Medulla oblongata (tissue), 1 donor: ENCODE measurements at regions not wholly inside any gene's neighbourhood (a gene's known extent, or its start where the extent isn't known, plus 50 kb on each side); places are given as distances from the start of the nearest gene placed in this dataset.
A peak's percentile ranks its signal among the peaks of the same experiment; 100 is the strongest.
"Not testable (repeated sequence)": the region's sequence is repeated elsewhere in the genome, so short reads cannot be mapped to it uniquely, and the experiment has no call there.

Source experiments
- DNase-seq: peaks from one replicate; pipeline ENCODE4 v3.0.0-alpha.2; 2015; ENCODE audit errors: extremely low spot score

- no peak for DNase-seq
These were observed 1521.3 kb upstream of the AGA start for GRCh38 chr4:178963446-178964045.

GRCh38 chr4:178966644-178967043 lies 1524.4 kb upstream of the AGA start:
- DNase-seq, result no peak

GRCh38 chr4:178970433-178971140 lies 1528.3 kb upstream of the AGA start:
- no peak for DNase-seq

GRCh38 chr4:178976861-178977260 lies 1534.6 kb upstream of the AGA start:
- no peak for DNase-seq

- no peak for DNase-seq
These were observed 1551.1 kb upstream of the AGA start for GRCh38 chr4:178993306-178993705.

- no peak for DNase-seq
These were observed 1559.7 kb upstream of the AGA start for GRCh38 chr4:179001918-179002317.

GRCh38 chr4:179007755-179008154 lies 1565.5 kb upstream of the AGA start:
- DNase-seq, result no peak

GRCh38 chr4:179017581-179017980 lies 1575.3 kb upstream of the AGA start:
- no peak for DNase-seq

GRCh38 chr4:179027569-179027968 lies 1585.3 kb upstream of the AGA start:
- DNase-seq, result no peak

GRCh38 chr4:179028321-179028720 lies 1586.1 kb upstream of the AGA start:
- DNase-seq, result no peak

GRCh38 chr4:179029683-179030082 lies 1587.4 kb upstream of the AGA start:
- DNase-seq, result no peak

- no peak for DNase-seq
These were observed 1598.0 kb upstream of the AGA start for GRCh38 chr4:179040259-179040658.

- DNase-seq, result no peak
These were observed 1606.7 kb upstream of the AGA start for GRCh38 chr4:179048839-179049453.

GRCh38 chr4:179051206-179051605 lies 1609.0 kb upstream of the AGA start:
- DNase-seq, result no peak

GRCh38 chr4:179059396-179059795 lies 1617.2 kb upstream of the AGA start:
- DNase-seq, result no peak

GRCh38 chr4:179066254-179066653 lies 1624.0 kb upstream of the AGA start:
- DNase-seq, result not testable (repeated sequence)

GRCh38 chr4:179071131-179071530 lies 1628.9 kb upstream of the AGA start:
- no peak for DNase-seq

GRCh38 chr4:179076865-179077264 lies 1634.6 kb upstream of the AGA start:
- DNase-seq, result no peak

- DNase-seq, result peak; percentile 25
These were observed 1653.5 kb upstream of the AGA start for GRCh38 chr4:179095585-179096221.

GRCh38 chr4:179097741-179098140 lies 1655.5 kb upstream of the AGA start:
- DNase-seq, result peak; percentile 4

- no peak for DNase-seq
These were observed 1668.1 kb upstream of the AGA start for GRCh38 chr4:179110356-179110755.

- DNase-seq, result no peak
These were observed 1668.6 kb upstream of the AGA start for GRCh38 chr4:179110816-179111215.
